HG03575 (cell line): ENCODE measurements at regions not wholly inside any gene's neighbourhood (a gene's known extent, or its start where the extent isn't known, plus 50 kb on each side); places are given as distances from the start of the nearest gene placed in this dataset.

Experiments
- ATAC-seq: cut with Tn5 transposase; IDR thresholded peaks from one replicate; pipeline ENCODE4 v1.9.1; 2021; ENCODE audit not compliant: unreplicated experiment, insufficient number of reproducible peaks, low FRiP score; ENCODE audit errors: extremely low read depth

- ATAC-seq = no peak
Measured at GRCh38 chr4:11021333-11021732, 336.8 kb upstream of the CLNK start.

DNA sequence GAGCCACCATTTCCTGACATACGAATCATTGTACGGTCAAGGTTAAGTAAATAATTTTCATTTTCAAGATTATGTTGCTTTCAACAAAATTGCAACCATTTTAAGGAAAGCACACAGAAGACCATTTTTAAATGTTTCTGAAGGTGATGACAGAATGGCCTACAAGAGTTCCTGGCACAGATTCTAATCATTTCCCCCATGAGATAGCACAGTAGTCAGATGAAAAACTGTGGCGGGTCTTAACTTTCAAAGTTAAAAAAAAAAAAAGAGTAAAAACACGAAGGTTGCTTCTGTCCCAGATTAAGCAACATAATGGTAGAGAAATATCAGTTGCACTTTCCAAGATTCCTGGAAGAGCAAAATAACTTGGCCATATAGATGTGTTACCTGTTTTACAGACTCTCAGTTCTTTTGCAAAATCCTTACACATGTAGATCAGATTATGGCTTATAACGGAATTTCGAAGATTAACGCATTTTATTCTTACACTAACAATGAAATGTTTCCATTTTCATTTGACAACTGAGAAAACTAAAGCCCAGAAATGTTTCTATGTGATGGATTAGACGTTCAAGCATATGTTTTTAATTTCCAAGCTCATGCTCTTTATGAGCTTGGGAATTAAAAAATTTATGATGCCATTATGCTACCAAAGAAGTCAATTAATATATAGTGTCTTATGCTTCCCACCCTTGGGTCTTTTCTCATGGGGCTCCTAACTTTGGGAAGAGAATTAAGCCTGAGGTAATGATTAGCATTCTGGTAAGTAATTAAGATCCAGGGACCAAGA is 335.1 kb upstream of the CLNK start:
- no peak for ATAC-seq

DNA sequence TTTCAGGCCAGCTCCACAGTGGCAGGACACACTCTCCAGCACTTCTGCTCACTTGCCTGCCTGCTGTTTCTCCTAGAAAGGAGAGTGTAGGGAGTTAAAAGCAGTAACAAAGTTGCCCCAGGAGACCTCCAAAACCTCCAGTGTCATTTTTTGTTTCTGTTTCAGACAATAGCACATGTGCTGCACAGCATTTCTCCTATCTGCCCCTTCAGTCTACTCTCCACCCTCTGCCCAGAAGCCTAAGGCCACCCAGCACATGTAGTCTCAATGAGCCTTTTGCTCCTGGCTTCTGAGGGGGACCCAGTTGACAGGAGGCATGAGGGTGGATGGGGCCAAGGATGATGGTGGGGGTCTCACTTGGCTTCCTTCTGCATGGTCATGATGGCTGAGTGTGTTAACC is 329.6 kb upstream of the CLNK start:
- ATAC-seq = no peak

GRCh38 chr4:11013094-11013664 is 328.6 kb upstream of the CLNK start:
- ATAC-seq = no peak

DNA sequence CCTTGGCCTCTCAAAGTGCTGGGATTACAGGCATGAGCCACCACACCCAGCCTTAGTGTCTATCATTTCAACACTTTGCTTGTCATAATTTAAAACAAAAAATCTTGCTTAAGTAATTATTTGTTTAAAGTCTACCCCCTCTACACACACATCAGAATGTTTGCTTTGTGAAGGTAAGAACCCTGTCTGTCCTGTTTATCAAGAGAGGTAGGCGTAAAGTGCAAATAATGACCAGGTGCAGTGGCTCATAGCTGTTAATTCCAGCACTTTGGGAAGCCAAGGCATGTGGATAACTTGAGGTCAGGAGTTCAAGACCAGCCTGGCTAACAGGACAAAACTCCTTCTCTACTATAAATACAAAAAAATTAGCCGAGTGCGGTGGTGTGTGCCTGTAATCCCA is 326.7 kb upstream of the CLNK start:
- no peak for ATAC-seq

DNA sequence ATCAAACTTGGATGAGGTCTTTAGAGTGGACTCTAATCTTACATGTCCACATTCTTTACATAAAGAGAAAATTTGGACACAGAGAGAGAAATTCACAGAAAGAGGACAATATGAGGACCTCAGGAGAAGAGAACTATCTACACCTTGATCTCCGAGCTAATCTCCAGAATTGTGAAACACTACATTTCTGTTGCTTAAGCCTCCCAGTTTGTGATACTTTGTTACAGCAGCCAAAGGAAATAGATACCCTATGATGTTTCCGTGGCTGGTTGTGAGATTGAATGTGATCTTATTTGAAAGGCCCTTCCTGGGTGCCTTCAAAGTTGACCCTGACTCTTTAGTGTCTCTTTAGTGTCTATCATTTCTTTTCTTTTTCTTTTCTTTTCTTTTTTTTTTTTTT is 326.1 kb upstream of the CLNK start:
- no peak for ATAC-seq

DNA sequence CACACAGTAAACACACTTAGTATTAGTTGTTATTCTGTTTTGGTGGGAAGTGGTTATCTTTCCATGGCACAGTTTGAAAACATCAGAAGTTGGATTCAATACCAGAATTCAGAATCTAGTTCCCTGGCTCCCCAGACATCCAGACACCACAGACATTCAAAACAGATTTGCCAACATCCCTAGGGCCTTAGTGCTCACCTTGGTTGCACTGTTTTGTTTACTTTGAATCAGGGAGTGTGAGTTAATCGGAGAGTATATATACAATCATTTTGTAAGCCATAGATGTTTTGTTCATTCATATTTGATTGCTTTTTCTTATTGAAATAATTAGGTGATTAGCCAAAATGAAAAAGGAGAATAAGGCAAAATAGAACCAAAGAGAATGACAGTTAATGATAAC is 324.7 kb upstream of the CLNK start:
- no peak for ATAC-seq

DNA sequence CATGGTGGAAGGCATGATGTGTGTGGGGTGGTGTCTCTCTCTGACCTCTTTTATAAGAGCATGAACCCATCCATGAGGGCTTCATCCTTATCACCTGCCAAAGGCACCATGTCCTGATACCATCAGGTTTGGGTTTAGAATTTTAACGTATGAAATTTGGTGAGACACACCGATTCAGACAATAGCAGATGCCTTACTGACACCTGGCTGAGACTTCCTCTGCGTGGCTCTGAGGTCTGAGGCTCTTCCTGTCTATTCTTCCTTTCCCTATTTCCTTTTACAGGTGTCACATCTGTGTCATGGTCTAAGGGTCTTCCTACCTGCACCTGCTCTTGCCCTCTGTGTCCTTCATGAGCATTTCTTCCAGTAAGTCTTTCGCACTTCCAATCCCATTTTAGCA is 320.7 kb upstream of the CLNK start:
- ATAC-seq = no peak

GRCh38 chr4:11004818-11005217 is 320.2 kb upstream of the CLNK start:
- no peak for ATAC-seq

GRCh38 chr4:11002961-11003360 is 318.4 kb upstream of the CLNK start:
- no peak for ATAC-seq

GRCh38 chr4:10998846-10999245 is 314.3 kb upstream of the CLNK start:
- no peak for ATAC-seq

GRCh38 chr4:10984815-10985214 is 300.2 kb upstream of the CLNK start:
- ATAC-seq = no peak

GRCh38 chr4:10983885-10984640 is 299.5 kb upstream of the CLNK start:
- ATAC-seq = no peak

GRCh38 chr4:10983268-10983667 is 298.7 kb upstream of the CLNK start:
- ATAC-seq = no peak

- no peak for ATAC-seq
Measured at GRCh38 chr4:10982305-10982704, 297.7 kb upstream of the CLNK start.

DNA sequence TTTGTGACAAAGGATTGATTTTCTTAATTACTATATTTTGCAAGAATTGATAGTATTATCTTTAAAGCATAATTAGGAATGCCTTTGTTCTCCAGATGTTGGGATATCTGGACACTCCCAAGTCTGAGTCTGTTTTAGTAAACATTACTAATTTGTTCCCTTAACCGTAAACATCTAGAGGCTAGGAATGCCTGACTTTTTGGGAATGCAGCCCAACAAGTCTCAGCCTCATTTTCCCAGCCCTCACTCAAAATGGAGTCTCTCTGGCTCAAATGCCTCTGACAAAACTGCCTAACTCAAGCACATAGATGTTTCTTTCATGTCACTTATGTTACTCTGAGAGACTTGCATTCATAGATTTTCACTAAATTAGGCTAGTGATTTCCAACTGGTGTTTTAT is 297.0 kb upstream of the CLNK start:
- no peak for ATAC-seq

DNA sequence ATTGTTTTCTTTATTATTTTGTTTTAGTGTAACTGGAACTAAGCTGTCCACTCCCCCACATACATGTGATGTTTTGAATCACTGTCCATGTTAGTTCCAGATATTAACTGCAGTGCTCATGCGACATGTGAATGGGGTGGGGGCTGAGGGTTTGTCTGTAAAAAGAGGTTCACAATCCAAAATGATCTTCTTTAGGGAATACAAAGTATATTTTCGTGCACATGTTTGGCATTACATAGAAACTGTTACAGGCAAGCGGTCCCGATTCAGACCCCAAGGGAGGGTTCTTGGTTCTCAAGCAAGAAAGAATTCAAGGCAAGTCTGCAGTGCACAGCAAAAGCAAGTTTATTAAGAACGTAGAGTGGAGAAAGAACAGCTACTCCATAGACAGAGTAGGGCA is 296.5 kb upstream of the CLNK start:
- no peak for ATAC-seq

GRCh38 chr4:10979032-10979431 is 294.5 kb upstream of the CLNK start:
- ATAC-seq = no peak

DNA sequence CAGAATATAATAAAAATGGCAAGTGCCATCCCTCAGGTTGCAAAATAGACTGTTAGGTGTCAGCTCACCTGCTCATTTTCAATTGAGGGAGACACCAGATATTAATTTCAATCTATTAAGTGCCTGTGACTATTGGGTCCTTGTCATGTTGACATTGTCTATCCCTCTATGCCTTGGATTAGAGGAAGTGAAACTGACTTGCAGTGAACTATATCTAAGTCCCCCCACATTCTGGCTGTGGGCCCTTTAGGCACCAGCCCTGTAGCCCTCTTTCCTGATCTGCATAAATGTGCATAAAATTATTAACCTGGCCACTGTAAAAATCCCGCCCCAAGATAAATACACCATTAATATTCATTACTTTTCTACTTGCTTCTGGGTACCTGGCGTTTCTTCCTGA is 293.0 kb upstream of the CLNK start:
- ATAC-seq = peak; percentile 64

GRCh38 chr4:10974371-10974770 is 289.8 kb upstream of the CLNK start:
- ATAC-seq = no peak
